Activated naive CD8-positive, alpha-beta T cell treated with anti-CD3 and anti-CD28 coated beads, Interleukin-2, amount 50 U/mL, for 24 hours (primary cell): ENCODE measurements at regions not wholly inside any gene's neighbourhood (a gene's known extent, or its start where the extent isn't known, plus 50 kb on each side); places are given as distances from the start of the nearest gene placed in this dataset.
"Not testable (repeated sequence)": the region's sequence is repeated elsewhere in the genome, so short reads cannot be mapped to it uniquely, and the experiment has no call there.

Experiments used
- ATAC-seq: fragments of 150-1000 bp; cut with Tn5 transposase; one replicate; pipeline ENCODE4 v1.10.0; 2021
- DNase-seq: peaks from one replicate; pipeline ENCODE4 v3.0.0; 2021
- H3K27ac Mint-ChIP-seq: one replicate; pipeline ENCODE4 v1.8.0; 2021; ENCODE audit warnings: mild to moderate bottlenecking, mixed read lengths
- H3K27me3 Mint-ChIP-seq: one replicate; pipeline ENCODE4 v1.8.0; 2021; ENCODE audit warnings: mixed read lengths
- H3K36me3 Mint-ChIP-seq: one replicate; pipeline ENCODE4 v1.8.0; 2021; ENCODE audit warnings: low read depth, mixed read lengths
- H3K4me1 Mint-ChIP-seq: one replicate; pipeline ENCODE4 v1.8.0; 2021; ENCODE audit warnings: mixed read lengths
- H3K4me3 Mint-ChIP-seq: one replicate; pipeline ENCODE4 v1.8.0; 2021; ENCODE audit warnings: mild to moderate bottlenecking, moderate library complexity, mixed read lengths
- H3K9me3 Mint-ChIP-seq: one replicate; pipeline ENCODE4 v1.8.0; 2021; ENCODE audit warnings: mixed read lengths

- peaks cover 4% of the 10 kb centered on the region for H3K9me3 Mint-ChIP-seq
- H3K27ac Mint-ChIP-seq, result no peak overlapping the region
- H3K36me3 Mint-ChIP-seq, result no peaks in the 10 kb centered on the region
- H3K27me3 Mint-ChIP-seq, result peaks cover 15% of the 10 kb centered on the region
- H3K4me1 Mint-ChIP-seq, result peaks cover 8% of the 10 kb centered on the region
- no peak overlapping the region for H3K4me3 Mint-ChIP-seq
- DNase-seq (no peak), ATAC-seq (no peak)
Observed at GRCh38 chr10:124151466-124152095, 58.2 kb upstream of the CHST15 start.

GRCh38 chr10:124150807-124151417 is 57.5 kb upstream of the CHST15 start:
- H3K4me3 Mint-ChIP-seq, result no peak overlapping the region
- peaks cover 8% of the 10 kb centered on the region for H3K4me1 Mint-ChIP-seq
- ATAC-seq (no peak), DNase-seq (no peak)
- peaks cover 15% of the 10 kb centered on the region for H3K27me3 Mint-ChIP-seq
- H3K9me3 Mint-ChIP-seq, result peaks cover 4% of the 10 kb centered on the region
- H3K27ac Mint-ChIP-seq, result no peak overlapping the region
- no peaks in the 10 kb centered on the region for H3K36me3 Mint-ChIP-seq

GRCh38 chr10:124150189-124150806 is 56.9 kb upstream of the CHST15 start:
- Mint-ChIP-seq H3K9me3 (peaks cover under 1% of the 10 kb centered on the region), H3K27me3 (peaks cover 15% of the 10 kb centered on the region), H3K36me3 (no peaks in the 10 kb centered on the region), H3K27ac (no peak overlapping the region), H3K4me1 (peaks cover 8% of the 10 kb centered on the region), H3K4me3 (no peak overlapping the region)
- DNase-seq (no peak), ATAC-seq (no peak)

GRCh38 chr10:124149189-124150042 is 56.0 kb upstream of the CHST15 start:
- no peak for DNase-seq
- no peaks in the 10 kb centered on the region for H3K9me3 Mint-ChIP-seq
- H3K4me3 Mint-ChIP-seq, result no peak overlapping the region
- H3K36me3 Mint-ChIP-seq, result no peaks in the 10 kb centered on the region
- H3K4me1 Mint-ChIP-seq, result peaks cover 8% of the 10 kb centered on the region
- no peak overlapping the region for H3K27ac Mint-ChIP-seq
- peaks cover 15% of the 10 kb centered on the region for H3K27me3 Mint-ChIP-seq
- ATAC-seq, result no peak

- not testable (repeated sequence) for H3K4me3 Mint-ChIP-seq, ATAC-seq, DNase-seq, H3K36me3 Mint-ChIP-seq, H3K9me3 Mint-ChIP-seq, H3K27ac Mint-ChIP-seq, H3K4me1 Mint-ChIP-seq
- H3K27me3 Mint-ChIP-seq, result peaks cover 15% of the 10 kb centered on the region
Observed at GRCh38 chr10:124148509-124149188, 55.3 kb upstream of the CHST15 start.

GRCh38 chr10:124146483-124146882 is 53.1 kb upstream of the CHST15 start:
- Mint-ChIP-seq H3K9me3 (no peaks in the 10 kb centered on the region), H3K4me1 (peaks cover 8% of the 10 kb centered on the region), H3K4me3 (no peak overlapping the region), H3K27ac (no peak overlapping the region), H3K27me3 (peaks cover 13% of the 10 kb centered on the region), H3K36me3 (no peaks in the 10 kb centered on the region)
- DNase-seq (no peak), ATAC-seq (no peak)

GRCh38 chr10:124145109-124145870 is 51.9 kb upstream of the CHST15 start:
- no peak overlapping the region for H3K27ac Mint-ChIP-seq
- H3K9me3 Mint-ChIP-seq, result no peaks in the 10 kb centered on the region
- no peak for ATAC-seq
- no peaks in the 10 kb centered on the region for H3K36me3 Mint-ChIP-seq
- H3K4me3 Mint-ChIP-seq, result no peak overlapping the region
- DNase-seq, result no peak
- H3K27me3 Mint-ChIP-seq, result peaks cover 7% of the 10 kb centered on the region
- H3K4me1 Mint-ChIP-seq, result peaks cover 7% of the 10 kb centered on the region

GRCh38 chr10:124144536-124144935 is 51.1 kb upstream of the CHST15 start:
- H3K4me3 Mint-ChIP-seq, result no peak overlapping the region
- no peaks in the 10 kb centered on the region for H3K9me3 Mint-ChIP-seq
- H3K36me3 Mint-ChIP-seq, result no peaks in the 10 kb centered on the region
- H3K27ac Mint-ChIP-seq, result no peak overlapping the region
- peaks cover 7% of the 10 kb centered on the region for H3K27me3 Mint-ChIP-seq
- no peak for ATAC-seq
- H3K4me1 Mint-ChIP-seq, result peaks cover under 1% of the 10 kb centered on the region
- no peak for DNase-seq

GRCh38 chr10:124143721-124144120 is 50.3 kb upstream of the CHST15 start:
- Mint-ChIP-seq H3K4me1 (no peaks in the 10 kb centered on the region), H3K9me3 (no peaks in the 10 kb centered on the region), H3K27me3 (peaks cover 4% of the 10 kb centered on the region), H3K27ac (no peak overlapping the region), H3K36me3 (no peaks in the 10 kb centered on the region), H3K4me3 (no peak overlapping the region)
- DNase-seq, result no peak
- no peak for ATAC-seq
